MCF 10A (cell line): ENCODE measurements at regions not wholly inside any gene's neighbourhood (a gene's known extent, or its start where the extent isn't known, plus 50 kb on each side); places are given as distances from the start of the nearest gene placed in this dataset.

Experiments
- BruUV-seq: library from RNA; stranded (reverse); fragments of 400-500 nt; replicated peaks from 2 replicates; lab custom pipeline; 2021; lab: Mats Ljungman, UMichigan
- CTCF ChIA-PET: fragments of 300-600 bp; sonication (Branson Sonifier 250); formaldehyde crosslinking; extraction: SDS; loops from one replicate; lab custom pipeline; 2021; ENCODE audit warnings: antibody characterized with exemption, inconsistent platforms; lab: Yijun Ruan, JAX
- POLR2A ChIA-PET: fragments of 300-600, 350-650 bp; sonication (Branson Sonifier 250); formaldehyde crosslinking; extraction: SDS; loops from one replicate; lab custom pipeline; 2020; ENCODE audit warnings: antibody characterized with exemption, inconsistent platforms; lab: Yijun Ruan, JAX
- DNase-seq: peaks from one replicate; pipeline ENCODE4 v3.0.0-alpha.2; 2018; ENCODE audit not compliant: unreplicated experiment
- H3K27ac Mint-ChIP-seq: one replicate; pipeline ENCODE4 v1.8.0; 2022; ENCODE audit warnings: mild to moderate bottlenecking, low read depth, mixed read lengths; ENCODE audit not compliant: unreplicated experiment
- H3K27me3 Mint-ChIP-seq: one replicate; pipeline ENCODE4 v1.8.0; 2022; ENCODE audit warnings: mixed read lengths; ENCODE audit not compliant: insufficient read depth, unreplicated experiment
- H3K36me3 Mint-ChIP-seq: one replicate; pipeline ENCODE4 v1.8.0; 2022; ENCODE audit warnings: mild to moderate bottlenecking, moderate library complexity, mixed read lengths; ENCODE audit not compliant: insufficient read depth, unreplicated experiment
- H3K4me1 Mint-ChIP-seq: one replicate; pipeline ENCODE4 v1.8.0; 2022; ENCODE audit warnings: mixed read lengths; ENCODE audit not compliant: insufficient read depth, unreplicated experiment
- H3K4me3 Mint-ChIP-seq: one replicate; pipeline ENCODE4 v1.8.0; 2022; ENCODE audit warnings: mild to moderate bottlenecking, moderate library complexity, mixed read lengths; ENCODE audit not compliant: unreplicated experiment
- H3K9me3 Mint-ChIP-seq: one replicate; pipeline ENCODE4 v1.8.0; 2022; ENCODE audit warnings: mixed read lengths; ENCODE audit not compliant: unreplicated experiment
- CTCF ChIP-seq: fragments of 200-600 bp; IDR thresholded peaks from one replicate; pipeline ENCODE4 v1.8.0; 2022; ENCODE audit warnings: antibody characterized with exemption, mild to moderate bottlenecking; ENCODE audit not compliant: unreplicated experiment
- intact Hi-C: fragments of 100-400 bp; cut with micrococcal nuclease; formaldehyde crosslinking; loops from 2 replicates; pipeline ENCODE4 v1.14.1; 2022

GRCh38 chr18:67216846-67217245 is 299.7 kb downstream of the DSEL start:
- POLR2A ChIA-PET, result interaction anchor here (2.3 kb wide), 1 partner anchor 299 kb away, joined by 8 read pairs; the partner anchor contains the start of gene DSEL
- no peak for DNase-seq
- Mint-ChIP-seq H3K27ac (no peak overlapping the region), H3K36me3 (no peaks in the 10 kb centered on the region), H3K4me1 (no peaks in the 10 kb centered on the region), H3K9me3 (no peaks in the 10 kb centered on the region), H3K4me3 (no peak overlapping the region), H3K27me3 (no peaks in the 10 kb centered on the region)
- no peak for TF ChIP-seq CTCF
- no TSS peak for BruUV-seq
- intact Hi-C loops, result loop anchor here (1.0 to 10.0 kb wide), 6 partner anchors 299 to 1625 kb away; partner anchors contain the start of gene DSEL
- CTCF ChIA-PET, result interaction anchor here (0.6 to 2.0 kb wide), 13 partner anchors 12 to 1476 kb away, joined by 3 to 22 read pairs (median 3); no protein-coding TSS in a partner anchor

- no peaks in the 10 kb centered on the region for H3K27me3 Mint-ChIP-seq
- no peak for DNase-seq
- no peak for TF ChIP-seq CTCF
- no TSS peak for BruUV-seq
- no peaks in the 10 kb centered on the region for H3K4me1 Mint-ChIP-seq
- no peak overlapping the region for H3K27ac Mint-ChIP-seq
- no peak overlapping the region for H3K4me3 Mint-ChIP-seq
- H3K9me3 Mint-ChIP-seq, result no peaks in the 10 kb centered on the region
- intact Hi-C loops, result loop anchor here (2.0 to 10.0 kb wide), 3 partner anchors 649 to 1627 kb away; no protein-coding TSS in a partner anchor
- CTCF ChIA-PET, result interaction anchor here (1.3 to 1.4 kb wide), 2 partner anchors 300 to 1444 kb away, joined by 4 to 11 read pairs; no protein-coding TSS in a partner anchor
- H3K36me3 Mint-ChIP-seq, result no peaks in the 10 kb centered on the region
- POLR2A ChIA-PET, result interaction anchor here (0.7 to 0.9 kb wide), 2 partner anchors 13 to 274 kb away, joined by 3 read pairs; no protein-coding TSS in a partner anchor
These were observed 300.8 kb downstream of the DSEL start for GRCh38 chr18:67215686-67216085.

- POLR2A ChIA-PET, result no interaction called here
These were observed 304.9 kb downstream of the DSEL start for GRCh38 chr18:67211646-67212045.

More at GRCh38 chr18:67211646-67212045, 304.9 kb downstream of the DSEL start:
- Mint-ChIP-seq H3K4me3 (no peak overlapping the region), H3K9me3 (no peaks in the 10 kb centered on the region), H3K27ac (no peak overlapping the region), H3K27me3 (peaks cover 2% of the 10 kb centered on the region), H3K4me1 (no peaks in the 10 kb centered on the region), H3K36me3 (no peaks in the 10 kb centered on the region)
- CTCF ChIA-PET, result no interaction called here
- BruUV-seq, result no TSS peak
- TF ChIP-seq CTCF, result no peak
- intact Hi-C loops, result loop anchor here (10.0 kb wide), 1 partner anchor 653 kb away; no protein-coding TSS in a partner anchor
- no peak for DNase-seq
